ENCODE measurements at regions not wholly inside any gene's neighbourhood (a gene's known extent, or its start where the extent isn't known, plus 50 kb on each side); places are given as distances from the start of the nearest gene placed in this dataset.

- DNase-seq (ENCODE audit: low read depth in 1 of 2, low spot score in 1 of 2) (no peak), FAIRE-seq (no peak), ATAC-seq (no peak)
- ChIA-PET CTCF (interaction anchor here (0.6 to 1.0 kb wide), 3 partner anchors 11 to 830 kb away, joined by 3 read pairs; no protein-coding TSS in a partner anchor), POLR2A (no interaction called here)
- 6% methylated on average over 4 of the region's 4 CpGs for WGBS (ENCODE audit: missing lambda C conversion rate)
- Histone ChIP-seq H3K27ac (no peak overlapping the region), H3K9me3 (no peaks in the 10 kb centered on the region), H3K4me2 (no peak overlapping the region), H3K4me1 (no peaks in the 10 kb centered on the region), H3K4me3 (no peak overlapping the region)
- TF ChIP-seq MAZ (IDR thresholded peaks at IDR 0.05; ENCODE audit: borderline replicate concordance, low read depth, low read length): no peak
- no peak for TF ChIP-seq REST (IDR thresholded peaks at IDR 0.05)
- no peak for TF ChIP-seq CBX2 (IDR thresholded peaks at IDR 0.05; ENCODE audit: borderline replicate concordance, low read depth)
- no peak for TF ChIP-seq BCL3 (IDR thresholded peaks at IDR 0.05)
- no peak for TF ChIP-seq POLR2AphosphoS2 (conservative IDR thresholded peaks at IDR 0.05; ENCODE audit: low read length)
- TF ChIP-seq, protein P1, sequence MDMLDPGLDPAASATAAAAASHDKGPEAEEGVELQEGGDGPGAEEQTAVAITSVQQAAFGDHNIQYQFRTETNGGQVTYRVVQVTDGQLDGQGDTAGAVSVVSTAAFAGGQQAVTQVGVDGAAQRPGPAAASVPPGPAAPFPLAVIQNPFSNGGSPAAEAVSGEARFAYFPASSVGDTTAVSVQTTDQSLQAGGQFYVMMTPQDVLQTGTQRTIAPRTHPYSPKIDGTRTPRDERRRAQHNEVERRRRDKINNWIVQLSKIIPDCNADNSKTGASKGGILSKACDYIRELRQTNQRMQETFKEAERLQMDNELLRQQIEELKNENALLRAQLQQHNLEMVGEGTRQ (IDR thresholded peaks at IDR 0.05): no peak
- no peak for TF ChIP-seq BHLHE40 (IDR thresholded peaks at IDR 0.05; ENCODE audit: low read depth, low read length)
- TF ChIP-seq GATA3 (IDR thresholded peaks at IDR 0.05; ENCODE audit: borderline replicate concordance): no peak
- no peak for TF ChIP-seq ZFP36 (IDR thresholded peaks at IDR 0.05; ENCODE audit: borderline replicate concordance, partially characterized antibody)
- TF ChIP-seq SMC3 (IDR thresholded peaks at IDR 0.05): no peak
- TF ChIP-seq HOXB5 (CRISPR knock-in tag; IDR thresholded peaks at IDR 0.05): no peak
- TF ChIP-seq ESRRA (IDR thresholded peaks at IDR 0.05; ENCODE audit: borderline replicate concordance, low read length): no peak
- no peak for TF ChIP-seq EHF (CRISPR knock-in tag; IDR thresholded peaks at IDR 0.05)
- TF ChIP-seq NR3C1 (IDR thresholded peaks at IDR 0.05): no peak
- TF ChIP-seq ATOH8 (CRISPR knock-in tag; IDR thresholded peaks at IDR 0.05; ENCODE audit: low read depth): no peak
- no peak for TF ChIP-seq RNF2 (IDR thresholded peaks at IDR 0.05; ENCODE audit: borderline replicate concordance, low read depth)
- no peak for TF ChIP-seq EP300 (IDR thresholded peaks at IDR 0.05)
- no peak for TF ChIP-seq HDAC2 (IDR thresholded peaks at IDR 0.05)
- no peak for TF ChIP-seq FOSB (CRISPR knock-in tag; IDR thresholded peaks at IDR 0.05)
- TF ChIP-seq, protein P2, sequence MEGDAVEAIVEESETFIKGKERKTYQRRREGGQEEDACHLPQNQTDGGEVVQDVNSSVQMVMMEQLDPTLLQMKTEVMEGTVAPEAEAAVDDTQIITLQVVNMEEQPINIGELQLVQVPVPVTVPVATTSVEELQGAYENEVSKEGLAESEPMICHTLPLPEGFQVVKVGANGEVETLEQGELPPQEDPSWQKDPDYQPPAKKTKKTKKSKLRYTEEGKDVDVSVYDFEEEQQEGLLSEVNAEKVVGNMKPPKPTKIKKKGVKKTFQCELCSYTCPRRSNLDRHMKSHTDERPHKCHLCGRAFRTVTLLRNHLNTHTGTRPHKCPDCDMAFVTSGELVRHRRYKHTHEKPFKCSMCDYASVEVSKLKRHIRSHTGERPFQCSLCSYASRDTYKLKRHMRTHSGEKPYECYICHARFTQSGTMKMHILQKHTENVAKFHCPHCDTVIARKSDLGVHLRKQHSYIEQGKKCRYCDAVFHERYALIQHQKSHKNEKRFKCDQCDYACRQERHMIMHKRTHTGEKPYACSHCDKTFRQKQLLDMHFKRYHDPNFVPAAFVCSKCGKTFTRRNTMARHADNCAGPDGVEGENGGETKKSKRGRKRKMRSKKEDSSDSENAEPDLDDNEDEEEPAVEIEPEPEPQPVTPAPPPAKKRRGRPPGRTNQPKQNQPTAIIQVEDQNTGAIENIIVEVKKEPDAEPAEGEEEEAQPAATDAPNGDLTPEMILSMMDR (IDR thresholded peaks at IDR 0.05): no peak
These were observed 253.9 kb upstream of the PCSK5 start for GRCh38 chr9:75636427-75637045.
